Muscle of arm (tissue), 1 donor: ENCODE measurements at regions not wholly inside any gene's neighbourhood (a gene's known extent, or its start where the extent isn't known, plus 50 kb on each side); places are given as distances from the start of the nearest gene placed in this dataset.
A peak's percentile ranks its signal among the peaks of the same experiment; 100 is the strongest.

Source experiments
- DNase-seq: peaks from one replicate; pipeline ENCODE4 v3.0.0-alpha.2; 2013

- no peak for DNase-seq
Measured at GRCh38 chr12:75728826-75729225, 217.4 kb upstream of the KRR1 start.

- DNase-seq = no peak
Measured at GRCh38 chr12:75727577-75727976, 216.2 kb upstream of the KRR1 start.

GRCh38 chr12:75725521-75726111, 214.2 kb upstream of the KRR1 start:
- DNase-seq = no peak

GRCh38 chr12:75724928-75725312, 213.5 kb upstream of the KRR1 start:
- peak; percentile 91 for DNase-seq

DNA sequence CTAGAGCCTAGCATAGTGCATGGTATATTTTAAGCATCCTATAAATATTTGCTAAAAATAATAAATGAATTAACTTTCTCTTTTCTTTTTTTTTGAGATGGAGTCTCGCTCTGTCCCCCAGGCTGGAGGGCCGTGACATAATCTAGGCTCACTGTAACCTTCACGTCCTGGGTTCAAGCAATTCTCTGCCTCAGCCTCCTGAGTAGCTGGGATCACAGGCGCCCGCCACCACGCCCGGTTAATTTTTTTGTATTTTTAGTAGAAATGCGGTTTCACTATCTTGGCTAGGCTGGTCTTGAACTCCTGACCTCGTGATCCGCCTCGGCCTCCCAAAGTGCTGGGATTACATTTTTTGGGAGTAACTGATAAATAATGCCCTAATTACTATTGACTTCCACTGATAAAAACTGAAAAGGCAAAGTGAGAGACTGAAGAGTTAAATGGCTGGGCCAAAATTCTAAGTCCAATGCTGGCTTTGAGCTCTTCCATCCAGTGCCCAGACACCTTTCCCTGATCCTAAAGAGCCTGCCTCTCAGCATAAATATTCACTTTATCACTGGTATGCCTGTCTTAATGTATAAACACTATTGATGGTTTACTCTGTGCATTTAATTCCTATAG, 213.0 kb upstream of the KRR1 start:
- DNase-seq = no peak

- DNase-seq = peak; percentile 88
Measured at GRCh38 chr12:75722714-75723200, 211.3 kb upstream of the KRR1 start.

DNA sequence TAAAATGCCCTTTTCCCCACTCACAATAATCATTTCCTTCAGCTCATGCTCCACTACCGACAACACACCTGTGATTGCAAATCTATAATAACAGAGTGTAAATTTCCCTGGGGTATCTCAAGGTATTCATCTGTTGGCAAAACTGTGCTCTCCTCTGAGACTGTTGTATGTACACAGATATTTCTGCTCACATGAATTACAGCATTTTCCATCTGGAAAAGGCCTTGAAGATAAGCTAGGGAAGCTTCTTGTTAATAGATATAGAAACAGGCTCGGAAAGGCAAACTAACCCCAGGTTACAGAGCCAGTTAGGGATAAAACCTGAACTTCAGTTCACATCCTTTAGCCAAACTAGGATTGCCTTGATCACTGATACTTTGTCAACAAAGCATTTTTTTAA, 210.4 kb upstream of the KRR1 start:
- DNase-seq = no peak

DNA sequence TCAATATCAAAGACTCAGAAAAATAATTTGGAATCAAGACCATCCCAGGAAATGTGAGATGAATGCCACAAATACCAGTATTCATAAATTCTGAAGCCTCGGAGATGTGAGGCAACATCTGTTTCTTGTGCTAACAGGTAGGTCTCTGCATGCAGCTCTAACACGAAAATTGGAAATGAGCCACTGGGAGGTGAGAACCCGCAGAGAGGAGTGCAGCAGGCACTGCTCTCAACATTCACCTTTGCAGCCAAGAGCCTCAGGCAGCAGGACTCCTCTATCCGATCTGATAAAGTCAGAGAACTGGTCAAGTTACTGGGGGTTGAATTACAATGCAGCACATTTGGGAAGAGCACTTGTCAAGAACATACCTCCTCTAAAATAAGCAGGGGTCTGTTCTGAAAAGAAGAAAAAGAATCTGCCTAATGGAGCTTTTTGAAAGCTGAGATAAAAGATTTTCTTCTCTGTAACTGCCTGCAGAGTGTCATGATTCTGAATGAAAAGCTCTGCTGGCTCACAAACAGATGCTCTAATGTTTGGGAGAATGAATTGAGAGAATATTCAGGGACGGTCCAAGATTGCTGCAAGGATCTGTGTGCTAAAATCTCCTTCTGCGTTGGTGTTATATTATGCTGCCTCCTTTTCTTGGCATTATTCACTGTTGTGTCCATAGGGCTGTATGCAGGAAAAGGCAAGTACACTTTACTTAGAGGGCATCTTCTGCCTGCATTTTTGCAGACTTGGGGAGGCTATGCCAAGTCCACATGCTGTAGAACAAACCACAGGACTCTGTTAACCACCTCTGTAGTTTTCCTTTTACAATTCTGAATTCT, 209.6 kb upstream of the KRR1 start:
- no peak for DNase-seq

GRCh38 chr12:75717902-75718301, 206.5 kb upstream of the KRR1 start:
- DNase-seq = no peak

DNA sequence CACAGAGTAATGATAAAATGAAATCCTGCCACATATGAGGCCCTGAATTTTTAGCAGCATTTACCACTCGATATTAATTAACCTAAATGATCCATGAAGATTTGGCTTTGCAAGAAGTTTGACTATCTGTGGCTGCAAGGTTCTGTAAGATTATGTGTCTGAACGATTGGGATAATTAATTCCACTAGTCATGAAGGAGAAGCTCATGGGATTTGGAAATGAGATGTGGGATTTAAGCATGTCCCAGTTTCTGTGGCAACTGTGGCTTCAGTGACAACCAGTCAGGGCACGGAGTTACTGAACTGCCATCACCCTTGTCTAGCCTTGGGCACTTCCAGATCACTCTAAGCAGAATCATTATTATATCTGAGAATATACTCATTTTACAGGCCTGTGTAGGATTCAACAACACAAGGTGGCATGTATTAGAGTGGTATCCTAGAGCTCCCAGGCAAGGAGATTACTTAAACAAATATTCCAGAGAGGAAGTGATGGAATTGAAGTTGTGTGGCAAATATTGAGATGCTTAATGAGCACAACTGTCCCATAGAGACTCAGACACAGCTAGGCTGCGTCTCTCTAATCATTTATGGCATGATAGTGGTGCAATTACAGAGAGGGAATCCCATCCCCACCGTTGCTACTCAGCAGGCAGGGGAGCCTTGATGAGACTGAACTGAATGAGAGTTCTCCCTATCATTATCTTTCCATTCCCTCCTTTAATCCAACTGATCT, 205.0 kb upstream of the KRR1 start:
- no peak for DNase-seq

GRCh38 chr12:75715682-75716081, 204.3 kb upstream of the KRR1 start:
- DNase-seq = no peak

GRCh38 chr12:75715323-75715644, 203.9 kb upstream of the KRR1 start:
- no peak for DNase-seq

GRCh38 chr12:75714462-75715322, 203.3 kb upstream of the KRR1 start:
- no peak for DNase-seq

DNA sequence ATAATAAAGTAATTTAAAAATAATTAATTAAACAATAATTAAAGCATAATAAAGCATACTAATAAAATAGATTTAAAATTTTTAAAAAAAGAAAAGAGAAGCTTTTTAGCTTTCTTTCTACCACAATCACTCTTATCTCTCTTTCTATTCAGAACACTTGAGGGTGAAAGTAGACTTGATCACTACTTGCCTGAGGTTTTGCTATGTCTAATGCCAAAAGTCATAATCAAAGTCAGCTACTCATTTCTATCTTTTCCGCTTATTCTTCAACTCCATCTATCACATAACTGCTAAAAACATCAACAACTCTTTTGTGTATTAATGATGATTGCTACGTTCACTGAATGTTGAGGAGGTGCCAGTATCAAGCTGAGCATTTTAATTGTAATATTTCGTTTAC, 202.0 kb upstream of the KRR1 start:
- DNase-seq = no peak

GRCh38 chr12:75712223-75712622, 200.8 kb upstream of the KRR1 start:
- no peak for DNase-seq

GRCh38 chr12:75711271-75711670, 199.9 kb upstream of the KRR1 start:
- no peak for DNase-seq

DNA sequence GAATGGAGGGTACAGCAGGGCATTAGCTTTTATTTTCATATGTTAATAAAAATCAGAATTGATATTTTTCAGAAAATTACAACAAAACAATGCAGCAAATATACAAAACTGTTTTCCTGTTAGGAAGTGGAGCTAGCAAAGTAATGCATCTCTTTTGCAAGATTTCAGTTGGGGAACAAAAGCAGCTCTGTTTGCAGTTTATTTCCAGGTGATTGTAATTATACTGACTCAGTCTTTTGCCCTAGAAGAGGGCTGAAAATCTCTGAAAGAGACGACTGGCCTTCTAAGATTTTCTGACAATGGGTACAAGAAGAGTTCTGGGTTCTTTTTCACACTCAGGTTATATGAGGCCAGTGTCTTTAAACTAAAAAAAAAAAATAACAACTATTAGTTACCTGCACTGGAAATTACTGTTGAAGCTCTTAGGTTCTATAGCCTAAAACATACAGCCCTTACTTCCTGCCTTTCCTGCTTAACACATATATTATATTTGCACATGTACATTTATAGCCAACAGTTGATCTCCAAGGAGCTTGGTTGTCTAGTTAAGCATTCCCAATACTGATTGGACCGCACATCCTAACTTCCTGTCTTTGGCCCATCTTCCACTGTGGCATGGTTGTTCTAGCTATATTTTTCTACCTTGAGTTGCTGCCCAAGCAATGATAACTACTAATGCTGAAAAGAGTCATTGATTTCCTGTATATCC, 199.1 kb upstream of the KRR1 start:
- no peak for DNase-seq

- no peak for DNase-seq
Measured at GRCh38 chr12:75709503-75709902, 198.1 kb upstream of the KRR1 start.

DNA sequence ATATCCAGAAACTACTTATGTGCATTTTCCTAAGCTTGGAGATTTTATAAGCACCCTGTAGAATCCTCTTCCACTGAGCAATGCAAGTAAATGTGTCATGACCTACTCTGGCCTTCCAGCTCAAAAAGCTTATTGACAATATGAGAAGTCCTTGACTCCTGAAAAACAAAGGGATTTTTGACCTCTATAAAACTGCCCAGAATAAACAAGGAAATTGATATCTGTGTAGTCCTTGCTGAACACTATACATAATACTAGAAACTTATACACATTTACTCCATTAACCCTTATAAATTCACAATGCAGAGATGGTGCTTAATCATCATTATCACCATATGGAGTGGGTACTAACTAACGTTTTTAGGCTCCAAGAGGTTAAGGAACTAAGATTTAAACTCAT, 197.4 kb upstream of the KRR1 start:
- no peak for DNase-seq

GRCh38 chr12:75707983-75708382, 196.6 kb upstream of the KRR1 start:
- no peak for DNase-seq
